ENCODE measurements at regions not wholly inside any gene's neighbourhood (a gene's known extent, or its start where the extent isn't known, plus 50 kb on each side); places are given as distances from the start of the nearest gene placed in this dataset.

DNA sequence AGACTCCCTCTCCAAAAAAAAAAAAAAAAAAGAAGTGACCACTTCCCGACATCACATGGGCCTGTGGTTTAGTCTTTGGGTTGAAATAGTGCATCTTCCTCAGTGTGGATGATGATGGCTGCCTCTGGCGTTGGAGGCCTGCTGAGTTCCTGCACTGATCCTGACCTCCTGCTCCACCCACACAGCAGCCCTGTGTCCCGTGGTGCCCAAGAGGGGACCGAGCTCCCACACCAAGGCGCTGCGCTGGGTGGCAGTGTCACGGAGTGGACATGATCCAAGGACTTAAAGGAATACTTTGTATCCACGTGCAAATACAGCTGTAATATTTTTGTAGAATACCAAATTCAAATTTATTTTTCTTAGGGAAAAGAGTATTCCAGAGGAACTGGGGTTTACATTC lies 109.2 kb upstream of the PHACTR3 start:
- H3K4me1 ChIP-seq (ENCODE audit: insufficient read depth, low read length) = no peaks in the 10 kb centered on the region
- H3K9ac ChIP-seq (ENCODE audit: low read depth, low read length) = no peak overlapping the region
- no peaks in the 10 kb centered on the region for H3K9me3 ChIP-seq (ENCODE audit: control insufficient read depth, insufficient read depth, low read length)
- no peaks in the 10 kb centered on the region for H3K36me3 ChIP-seq (ENCODE audit: insufficient read depth, low read length)

DNA sequence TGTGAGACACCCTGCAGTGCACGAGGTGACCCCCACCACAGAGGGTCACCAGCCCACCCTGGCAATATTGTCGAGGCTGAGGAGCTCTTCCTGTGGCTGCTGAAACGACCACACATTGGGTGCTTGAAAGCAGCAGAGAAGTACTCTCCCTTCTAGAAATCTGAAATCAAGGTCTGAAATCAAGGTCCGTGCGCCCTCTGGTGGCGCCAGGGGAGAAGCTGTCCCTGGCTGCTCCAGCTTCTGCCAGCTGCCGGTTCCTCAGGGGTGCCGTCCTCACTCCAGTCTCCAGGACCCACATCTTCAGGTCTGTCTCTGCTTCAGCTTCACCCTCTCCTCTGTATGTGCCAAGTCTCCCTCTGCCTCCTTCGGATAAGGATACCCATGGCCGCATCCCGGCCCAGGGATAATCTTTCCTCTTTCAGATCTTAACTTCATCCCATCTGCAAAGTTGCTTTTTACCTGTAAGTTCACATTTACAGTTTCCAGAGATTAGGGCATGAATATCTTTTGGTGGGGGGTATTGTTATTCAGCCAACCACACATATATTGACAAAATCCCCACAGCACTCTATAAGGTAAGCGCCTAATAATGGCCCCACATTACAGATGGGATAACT lies 108.3 kb upstream of the PHACTR3 start:
- H3K4me1 ChIP-seq (ENCODE audit: insufficient read depth, low read length) = no peaks in the 10 kb centered on the region
- H3K36me3 ChIP-seq (ENCODE audit: insufficient read depth, low read length) = no peaks in the 10 kb centered on the region
- H3K9ac ChIP-seq (ENCODE audit: low read depth, low read length) = no peak overlapping the region
- no peaks in the 10 kb centered on the region for H3K9me3 ChIP-seq (ENCODE audit: control insufficient read depth, insufficient read depth, low read length)

DNA sequence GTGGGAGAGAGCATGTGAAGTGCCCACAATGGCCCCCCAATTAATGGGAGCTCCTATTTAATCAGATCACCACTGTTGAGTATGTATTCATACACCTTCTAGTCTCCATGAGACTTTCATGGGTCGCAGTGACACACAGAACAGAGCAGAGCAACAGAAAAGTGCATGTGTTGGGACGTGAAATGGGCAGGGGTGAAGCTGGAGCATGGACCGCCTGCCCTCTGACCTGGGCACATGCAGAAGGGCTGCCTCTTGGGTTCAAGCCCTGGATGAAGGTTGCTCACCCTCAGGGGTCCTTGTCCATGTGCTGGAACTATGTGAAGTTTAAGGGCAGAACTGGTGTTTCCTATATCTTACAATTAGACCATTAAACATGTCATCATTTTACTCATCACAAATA lies 106.0 kb upstream of the PHACTR3 start:
- no peaks in the 10 kb centered on the region for H3K9me3 ChIP-seq (ENCODE audit: control insufficient read depth, insufficient read depth, low read length)
- H3K9ac ChIP-seq (ENCODE audit: low read depth, low read length) = no peak overlapping the region
- H3K36me3 ChIP-seq (ENCODE audit: insufficient read depth, low read length) = no peaks in the 10 kb centered on the region
- no peaks in the 10 kb centered on the region for H3K4me1 ChIP-seq (ENCODE audit: insufficient read depth, low read length)

DNA sequence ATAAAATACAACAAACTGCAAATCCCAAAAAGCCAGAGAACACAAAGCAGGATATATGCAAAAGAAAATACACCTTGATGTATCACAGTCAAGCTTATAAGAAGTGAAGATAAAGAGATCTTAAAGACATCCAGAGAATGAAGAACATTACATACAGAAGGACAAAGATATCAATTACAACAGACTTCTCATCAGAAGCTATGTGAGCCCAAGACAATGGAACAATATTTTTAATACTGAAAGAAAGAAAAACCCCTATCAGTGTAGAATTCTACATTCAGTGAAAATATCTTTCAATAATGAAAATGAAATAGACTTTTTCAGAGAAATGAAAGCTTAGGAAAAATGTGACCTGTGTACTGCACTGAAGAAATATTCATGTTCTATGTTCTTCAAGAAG lies 104.5 kb upstream of the PHACTR3 start:
- H3K9me3 ChIP-seq (ENCODE audit: control insufficient read depth, insufficient read depth, low read length) = no peaks in the 10 kb centered on the region
- H3K4me1 ChIP-seq (ENCODE audit: insufficient read depth, low read length) = no peaks in the 10 kb centered on the region
- H3K9ac ChIP-seq (ENCODE audit: low read depth, low read length) = no peak overlapping the region
- H3K36me3 ChIP-seq (ENCODE audit: insufficient read depth, low read length) = no peaks in the 10 kb centered on the region

DNA sequence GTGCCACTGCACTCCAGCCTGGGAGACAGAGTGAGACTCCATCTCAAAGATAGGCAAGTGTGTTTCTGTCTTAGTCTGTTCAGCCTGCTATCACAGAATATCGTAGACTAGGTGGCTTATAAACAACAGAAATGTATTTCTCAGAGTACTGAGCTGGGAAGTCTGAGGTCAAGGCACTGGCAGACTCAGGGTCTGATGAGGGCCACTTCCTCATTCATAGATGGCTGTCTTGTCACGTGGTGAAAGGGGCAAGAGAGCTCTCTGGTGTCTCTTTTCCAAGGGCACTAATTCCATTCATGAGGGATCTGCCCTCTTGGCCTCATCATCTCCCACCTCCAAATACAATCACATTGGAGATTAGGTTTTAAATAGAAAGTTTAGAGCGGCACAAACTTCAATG lies 95.6 kb upstream of the PHACTR3 start:
- Histone ChIP-seq H3K4me1 (ENCODE audit: insufficient read depth, low read length) (no peaks in the 10 kb centered on the region), H3K9me3 (ENCODE audit: control insufficient read depth, insufficient read depth, low read length) (no peaks in the 10 kb centered on the region; the same call in 1 of the 2 replicates), H3K9ac (ENCODE audit: low read depth, low read length) (no peak overlapping the region), H3K36me3 (ENCODE audit: insufficient read depth, low read length) (no peaks in the 10 kb centered on the region)

DNA sequence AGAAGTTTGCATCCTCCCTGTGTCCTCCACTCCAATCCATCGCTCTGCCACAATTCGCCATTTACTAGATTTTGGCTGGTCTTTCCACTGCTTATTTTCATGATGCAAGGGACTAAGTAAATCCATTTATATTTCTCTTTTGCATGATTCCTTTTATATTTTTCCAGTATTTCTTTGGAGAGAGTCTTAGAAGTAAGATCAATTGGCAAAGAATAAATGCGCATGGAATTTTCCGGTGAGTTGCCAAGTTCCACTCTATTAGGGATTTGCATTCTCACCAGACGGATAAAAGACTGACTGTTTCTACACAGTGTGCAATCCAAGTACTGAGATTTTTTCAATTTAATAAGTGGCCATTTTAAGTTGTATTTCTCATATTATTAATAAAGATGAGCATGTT lies 91.7 kb upstream of the PHACTR3 start:
- no peak overlapping the region for H3K9ac ChIP-seq (ENCODE audit: low read depth, low read length)
- no peaks in the 10 kb centered on the region for H3K9me3 ChIP-seq (ENCODE audit: control insufficient read depth, insufficient read depth, low read length)
- H3K36me3 ChIP-seq (ENCODE audit: insufficient read depth, low read length) = no peaks in the 10 kb centered on the region
- no peaks in the 10 kb centered on the region for H3K4me1 ChIP-seq (ENCODE audit: insufficient read depth, low read length)

DNA sequence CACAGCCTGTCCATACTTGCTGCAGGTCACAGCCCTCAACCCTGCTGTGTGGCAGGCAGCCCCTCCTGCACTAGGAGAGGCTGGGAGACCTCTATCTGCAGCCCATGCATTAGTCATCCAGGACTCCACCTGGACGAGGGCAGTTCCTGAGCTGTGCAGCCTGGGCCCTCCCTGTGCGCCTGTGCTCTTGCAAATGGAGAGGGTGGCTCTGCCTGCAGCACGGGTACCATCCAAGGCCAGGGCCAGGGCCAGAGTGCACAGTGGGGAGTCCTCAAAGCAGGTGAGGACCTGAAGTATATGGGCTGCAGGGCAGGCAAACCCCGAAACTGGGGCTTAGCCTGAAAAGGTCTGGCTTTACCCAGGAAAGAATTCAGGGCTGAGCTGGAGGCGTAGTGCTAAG lies 89.8 kb upstream of the PHACTR3 start:
- Histone ChIP-seq H3K9ac (ENCODE audit: low read depth, low read length) (no peak overlapping the region), H3K4me1 (ENCODE audit: insufficient read depth, low read length) (no peaks in the 10 kb centered on the region), H3K9me3 (ENCODE audit: control insufficient read depth, insufficient read depth, low read length) (no peaks in the 10 kb centered on the region), H3K36me3 (ENCODE audit: insufficient read depth, low read length) (no peaks in the 10 kb centered on the region)

- no peaks in the 10 kb centered on the region for H3K9me3 ChIP-seq (ENCODE audit: control insufficient read depth, insufficient read depth, low read length)
- H3K36me3 ChIP-seq (ENCODE audit: insufficient read depth, low read length) = no peaks in the 10 kb centered on the region
- no peaks in the 10 kb centered on the region for H3K4me1 ChIP-seq (ENCODE audit: insufficient read depth, low read length)
- peak overlapping the region; percentile 49; the same call in 1 of the 2 replicates for H3K9ac ChIP-seq (ENCODE audit: low read depth, low read length)
These were observed 89.1 kb upstream of the PHACTR3 start for GRCh38 chr20:59515013-59515905.

- Histone ChIP-seq H3K9ac (ENCODE audit: low read depth, low read length) (no peak overlapping the region), H3K4me1 (ENCODE audit: insufficient read depth, low read length) (no peaks in the 10 kb centered on the region), H3K9me3 (ENCODE audit: control insufficient read depth, insufficient read depth, low read length) (no peaks in the 10 kb centered on the region), H3K36me3 (ENCODE audit: insufficient read depth, low read length) (no peaks in the 10 kb centered on the region)
These were observed 88.5 kb upstream of the PHACTR3 start for GRCh38 chr20:59515906-59516209.

DNA sequence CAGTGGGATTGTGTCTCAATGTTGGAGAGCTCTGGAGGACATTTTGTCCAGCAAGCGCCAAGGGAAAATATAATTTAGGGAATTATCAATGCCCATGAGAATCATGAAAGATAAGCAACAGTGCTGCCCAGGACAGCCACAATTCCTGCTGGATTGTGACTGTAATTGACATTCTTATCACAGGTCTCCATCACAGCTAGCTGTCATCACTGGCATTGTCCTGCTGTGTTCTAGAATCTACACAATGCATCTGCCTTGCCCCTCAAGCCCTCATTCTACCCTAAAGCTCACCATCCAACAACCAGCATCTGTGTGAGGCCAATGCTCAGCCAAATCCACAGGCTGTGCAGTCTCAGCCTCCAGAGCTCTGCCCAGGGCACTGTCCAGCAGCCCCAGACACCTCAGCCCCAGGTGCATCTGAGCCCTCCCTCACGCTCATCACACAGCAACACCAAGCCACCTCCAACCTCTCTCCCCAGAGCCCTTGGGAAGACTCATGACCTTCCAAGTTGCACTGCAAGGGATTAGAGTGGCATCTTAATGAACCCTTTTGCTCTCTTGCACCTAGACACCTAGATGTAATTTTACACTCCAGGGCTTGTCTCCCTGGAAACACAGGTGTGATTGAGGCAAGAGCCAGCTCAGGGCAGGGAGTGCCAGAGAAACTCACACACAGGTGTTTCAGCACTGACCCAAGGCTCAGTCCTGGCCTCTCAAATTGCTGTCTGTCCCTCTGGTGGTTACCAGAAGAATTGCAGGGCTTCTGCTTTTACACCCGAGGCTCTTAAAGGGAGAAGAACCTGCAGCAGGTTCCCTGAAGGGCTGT lies 85.2 kb upstream of the PHACTR3 start:
- no peaks in the 10 kb centered on the region for H3K9me3 ChIP-seq (ENCODE audit: control insufficient read depth, insufficient read depth, low read length)
- H3K4me1 ChIP-seq (ENCODE audit: insufficient read depth, low read length) = no peaks in the 10 kb centered on the region
- no peaks in the 10 kb centered on the region for H3K36me3 ChIP-seq (ENCODE audit: insufficient read depth, low read length)
- no peak overlapping the region for H3K9ac ChIP-seq (ENCODE audit: low read depth, low read length)

- no peaks in the 10 kb centered on the region for H3K36me3 ChIP-seq (ENCODE audit: insufficient read depth, low read length)
- H3K9me3 ChIP-seq (ENCODE audit: control insufficient read depth, insufficient read depth, low read length) = no peaks in the 10 kb centered on the region
- H3K9ac ChIP-seq (ENCODE audit: low read depth, low read length) = no peak overlapping the region
- no peaks in the 10 kb centered on the region for H3K4me1 ChIP-seq (ENCODE audit: insufficient read depth, low read length)
These were observed 84.7 kb upstream of the PHACTR3 start for GRCh38 chr20:59519707-59520014.

- no peaks in the 10 kb centered on the region for H3K4me1 ChIP-seq (ENCODE audit: insufficient read depth, low read length)
- no peaks in the 10 kb centered on the region for H3K9me3 ChIP-seq (ENCODE audit: control insufficient read depth, insufficient read depth, low read length)
- no peaks in the 10 kb centered on the region for H3K36me3 ChIP-seq (ENCODE audit: insufficient read depth, low read length)
- no peak overlapping the region for H3K9ac ChIP-seq (ENCODE audit: low read depth, low read length)
These were observed 83.5 kb upstream of the PHACTR3 start for GRCh38 chr20:59520814-59521213.

- no peaks in the 10 kb centered on the region for H3K4me1 ChIP-seq (ENCODE audit: insufficient read depth, low read length)
- no peaks in the 10 kb centered on the region for H3K36me3 ChIP-seq (ENCODE audit: insufficient read depth, low read length)
- no peaks in the 10 kb centered on the region for H3K9me3 ChIP-seq (ENCODE audit: control insufficient read depth, insufficient read depth, low read length)
- H3K9ac ChIP-seq (ENCODE audit: low read depth, low read length) = peak overlapping the region; percentile 42; the same call in 1 of the 2 replicates
These were observed 78.7 kb upstream of the PHACTR3 start for GRCh38 chr20:59525500-59526241.
